Osteocyte (in vitro differentiated cells): ENCODE measurements at regions not wholly inside any gene's neighbourhood (a gene's known extent, or its start where the extent isn't known, plus 50 kb on each side); places are given as distances from the start of the nearest gene placed in this dataset.

Source experiments
- DNase-seq: peaks from one replicate; pipeline ENCODE4 v3.0.0; 2021; ENCODE audit warnings: mixed read lengths; ENCODE audit not compliant: unreplicated experiment; ENCODE audit errors: extremely low spot score
- H3K27ac Mint-ChIP-seq: one replicate; pipeline ENCODE4 v1.8.0; 2021; ENCODE audit warnings: mild to moderate bottlenecking, mixed read lengths; ENCODE audit not compliant: unreplicated experiment
- H3K27me3 Mint-ChIP-seq: one replicate; pipeline ENCODE4 v1.8.0; 2021; ENCODE audit warnings: mixed read lengths; ENCODE audit not compliant: unreplicated experiment
- H3K36me3 Mint-ChIP-seq: one replicate; pipeline ENCODE4 v1.8.0; 2021; ENCODE audit warnings: mixed read lengths; ENCODE audit not compliant: unreplicated experiment
- H3K4me1 Mint-ChIP-seq: one replicate; pipeline ENCODE4 v1.8.0; 2021; ENCODE audit warnings: mixed read lengths; ENCODE audit not compliant: unreplicated experiment
- H3K4me3 Mint-ChIP-seq: one replicate; pipeline ENCODE4 v1.8.0; 2021; ENCODE audit warnings: mild to moderate bottlenecking, moderate library complexity, mixed read lengths; ENCODE audit not compliant: unreplicated experiment
- H3K9me3 Mint-ChIP-seq: one replicate; pipeline ENCODE4 v1.8.0; 2021; ENCODE audit warnings: mixed read lengths; ENCODE audit not compliant: unreplicated experiment
- CTCF ChIP-seq: fragments of 200-600 bp; sonication (generic); IDR thresholded peaks from 2 replicates; pipeline ENCODE4 v1.5.0; 2021; ENCODE audit warnings: antibody characterized with exemption, mild to moderate bottlenecking, moderate library complexity

GRCh38 chr3:187550446-187550845, 119.7 kb downstream of the SST start:
- peaks cover 25% of the 10 kb centered on the region for H3K27me3 Mint-ChIP-seq
- DNase-seq: no peak
- no peaks in the 10 kb centered on the region for H3K36me3 Mint-ChIP-seq
- no peak for TF ChIP-seq CTCF
- H3K9me3 Mint-ChIP-seq: no peaks in the 10 kb centered on the region
- no peak overlapping the region for H3K27ac Mint-ChIP-seq
- no peak overlapping the region for H3K4me3 Mint-ChIP-seq
- no peaks in the 10 kb centered on the region for H3K4me1 Mint-ChIP-seq

- TF ChIP-seq CTCF: no peak
- Mint-ChIP-seq H3K36me3 (no peaks in the 10 kb centered on the region), H3K9me3 (no peaks in the 10 kb centered on the region), H3K4me1 (no peaks in the 10 kb centered on the region), H3K27me3 (peaks cover 25% of the 10 kb centered on the region), H3K4me3 (no peak overlapping the region), H3K27ac (no peak overlapping the region)
- no peak for DNase-seq
Observed at GRCh38 chr3:187545366-187545765, 124.8 kb downstream of the SST start.

- TF ChIP-seq CTCF: no peak
- H3K27me3 Mint-ChIP-seq: peaks cover 24% of the 10 kb centered on the region
- no peak overlapping the region for H3K27ac Mint-ChIP-seq
- no peaks in the 10 kb centered on the region for H3K9me3 Mint-ChIP-seq
- H3K4me3 Mint-ChIP-seq: no peak overlapping the region
- H3K36me3 Mint-ChIP-seq: no peaks in the 10 kb centered on the region
- no peaks in the 10 kb centered on the region for H3K4me1 Mint-ChIP-seq
- DNase-seq: no peak
Observed at GRCh38 chr3:187544326-187544725, 125.9 kb downstream of the SST start.

- Mint-ChIP-seq H3K36me3 (no peaks in the 10 kb centered on the region), H3K4me3 (no peak overlapping the region), H3K27me3 (peaks cover 7% of the 10 kb centered on the region), H3K4me1 (no peaks in the 10 kb centered on the region), H3K27ac (no peak overlapping the region), H3K9me3 (no peaks in the 10 kb centered on the region)
- DNase-seq: no peak
- no peak for TF ChIP-seq CTCF
Observed at GRCh38 chr3:187540847-187541246, 129.3 kb downstream of the SST start.

GRCh38 chr3:187536185-187536584, 134.0 kb downstream of the SST start:
- H3K4me3 Mint-ChIP-seq: no peak overlapping the region
- H3K9me3 Mint-ChIP-seq: peaks cover 3% of the 10 kb centered on the region
- DNase-seq: no peak
- H3K36me3 Mint-ChIP-seq: no peaks in the 10 kb centered on the region
- H3K27ac Mint-ChIP-seq: no peak overlapping the region
- no peaks in the 10 kb centered on the region for H3K4me1 Mint-ChIP-seq
- TF ChIP-seq CTCF: no peak
- peaks cover 23% of the 10 kb centered on the region for H3K27me3 Mint-ChIP-seq
